ENCODE measurements at regions not wholly inside any gene's neighbourhood (a gene's known extent, or its start where the extent isn't known, plus 50 kb on each side); places are given as distances from the start of the nearest gene placed in this dataset.

DNA sequence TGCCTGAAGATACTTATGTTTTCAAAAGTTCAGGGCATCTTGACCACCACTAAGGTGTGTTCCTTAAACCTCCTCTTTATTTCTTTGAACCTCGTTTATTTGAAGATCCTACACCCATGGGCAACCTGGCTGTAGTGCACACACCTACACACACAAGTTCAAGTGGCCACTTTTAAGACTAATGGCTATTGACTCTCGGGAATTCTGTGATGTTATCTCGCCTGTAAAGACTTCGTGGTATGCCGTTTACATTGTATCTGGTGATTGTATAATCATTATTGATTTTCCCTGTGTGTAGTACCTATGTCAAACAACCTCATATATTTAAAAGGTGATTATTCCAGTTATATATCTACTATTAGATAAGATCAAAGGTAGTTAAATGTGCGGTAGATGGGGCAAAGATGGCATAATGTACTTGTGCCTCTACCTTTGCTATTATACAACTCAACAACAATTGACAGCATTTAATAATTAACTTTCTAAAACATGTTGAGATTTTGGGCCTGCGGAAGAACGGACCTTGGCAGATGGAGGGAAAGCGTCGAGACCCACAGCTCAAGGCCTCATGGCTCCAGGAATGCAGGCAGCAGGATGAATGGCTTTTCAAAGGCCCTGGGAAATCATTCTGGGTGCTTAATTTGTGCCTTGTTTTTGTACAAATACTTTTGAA lies 51.4 kb upstream of the IRX2 start:
- H3K27me3 Mint-ChIP-seq, result no peaks in the 10 kb centered on the region
- DNase-seq (no peak), ATAC-seq (no peak)
- H3K9me3 ChIP-seq (ENCODE audit: control insufficient read depth, low read length, poor library complexity, severe bottlenecking), result no peaks in the 10 kb centered on the region
- no peaks in the 10 kb centered on the region for H3K36me3 Mint-ChIP-seq (ENCODE audit: low read depth)
- H3K27ac Mint-ChIP-seq, result no peak overlapping the region
- H3K4me3 Mint-ChIP-seq, result no peak overlapping the region
- H3K4me1 Mint-ChIP-seq, result no peaks in the 10 kb centered on the region

DNA sequence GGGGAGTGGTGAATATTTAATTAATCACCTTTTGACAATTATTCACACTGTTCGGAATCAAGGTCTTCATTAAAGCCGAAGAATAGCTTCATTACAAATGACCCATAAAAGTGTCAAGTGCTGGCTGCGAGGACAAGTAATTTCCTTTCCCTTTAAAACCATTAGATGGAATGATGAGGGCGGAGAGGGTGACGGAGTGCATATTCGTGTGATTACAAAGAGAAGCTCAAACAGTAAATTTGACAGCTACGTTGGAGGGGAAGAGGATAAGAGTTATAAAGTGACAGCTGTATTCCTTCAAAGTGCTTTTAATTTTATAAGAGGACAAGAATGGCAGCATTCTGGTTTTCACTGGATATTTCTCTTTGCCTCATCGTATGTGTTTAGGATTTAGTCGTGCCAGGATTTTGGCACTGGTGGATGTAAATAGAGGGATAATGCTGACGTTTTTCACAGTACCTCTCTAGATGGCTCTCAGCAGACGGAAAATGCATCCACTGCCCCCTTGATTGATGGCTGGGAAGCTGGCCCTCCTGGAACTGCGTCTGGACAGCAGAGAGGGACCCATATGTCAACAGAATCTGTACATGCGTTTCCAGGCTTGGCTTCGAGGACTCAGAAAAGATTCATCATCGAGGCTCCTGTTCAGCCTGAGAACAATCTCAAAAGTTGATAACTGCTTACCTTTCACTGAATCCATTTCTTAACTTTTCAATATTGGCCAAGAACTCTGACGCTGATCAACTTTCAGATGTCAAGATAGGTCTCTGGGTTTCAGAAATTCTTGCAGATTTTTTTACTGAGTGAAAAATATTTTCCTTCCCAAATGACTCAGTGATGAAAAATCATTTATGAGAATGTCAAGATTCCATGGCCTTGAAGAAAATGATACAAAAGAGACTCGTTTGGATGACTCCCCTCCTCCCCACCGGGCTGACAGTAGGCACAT lies 50.4 kb upstream of the IRX2 start:
- Mint-ChIP-seq H3K4me3 (no peak overlapping the region), H3K36me3 (ENCODE audit: low read depth) (no peaks in the 10 kb centered on the region), H3K4me1 (no peaks in the 10 kb centered on the region), H3K27me3 (no peaks in the 10 kb centered on the region), H3K27ac (no peak overlapping the region)
- ATAC-seq (no peak), DNase-seq (no peak)
- H3K9me3 ChIP-seq (ENCODE audit: control insufficient read depth, low read length, poor library complexity, severe bottlenecking), result no peaks in the 10 kb centered on the region
